HL-60 (cell line): ENCODE measurements at regions not wholly inside any gene's neighbourhood (a gene's known extent, or its start where the extent isn't known, plus 50 kb on each side); places are given as distances from the start of the nearest gene placed in this dataset.

Source experiments
- GABPA ChIP-seq: IDR thresholded peaks from 2 replicates; pipeline ENCODE4 v1.6.1; 2012; ENCODE audit warnings: low read depth
- POLR2AphosphoS5 ChIP-seq: IDR thresholded peaks from 2 replicates; pipeline ENCODE4 v1.6.1; 2012; ENCODE audit warnings: low read depth
- SPI1 ChIP-seq: IDR thresholded peaks from 2 replicates; pipeline ENCODE4 v1.6.1; 2012; ENCODE audit warnings: low read depth, mild to moderate bottlenecking, borderline replicate concordance
- TF ChIP-seq, protein P1 (sequence below): IDR thresholded peaks from one replicate; pipeline ENCODE4 v1.5.1; 2011; ENCODE audit warnings: low read length, control low read depth, inconsistent platforms; ENCODE audit not compliant: insufficient read depth
- TF ChIP-seq, protein P2 (sequence below): IDR thresholded peaks from 2 replicates; pipeline ENCODE4 v1.6.1; 2012; ENCODE audit warnings: low read depth; ENCODE audit not compliant: insufficient replicate concordance

DNA sequence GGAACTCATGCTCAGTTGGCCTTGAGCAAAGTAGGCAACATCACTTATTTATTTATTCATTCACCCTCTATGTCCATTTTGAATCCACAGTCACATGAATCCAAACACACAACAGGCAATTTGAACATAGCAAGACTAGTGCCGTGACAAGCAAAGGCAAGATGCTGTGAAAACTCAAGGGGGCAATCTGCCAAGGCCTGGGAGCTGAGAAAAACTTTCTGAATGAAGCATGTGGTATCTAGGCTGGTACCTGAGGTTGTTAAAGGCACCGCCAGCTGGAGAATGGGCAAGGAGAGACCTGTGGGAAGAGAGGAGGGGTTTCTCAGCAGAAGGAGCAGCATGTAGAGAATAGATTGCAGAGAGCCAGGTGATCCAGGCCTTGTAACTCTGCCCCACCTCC is 98.3 kb upstream of the ATP10B start:
- TF ChIP-seq, protein P1, sequence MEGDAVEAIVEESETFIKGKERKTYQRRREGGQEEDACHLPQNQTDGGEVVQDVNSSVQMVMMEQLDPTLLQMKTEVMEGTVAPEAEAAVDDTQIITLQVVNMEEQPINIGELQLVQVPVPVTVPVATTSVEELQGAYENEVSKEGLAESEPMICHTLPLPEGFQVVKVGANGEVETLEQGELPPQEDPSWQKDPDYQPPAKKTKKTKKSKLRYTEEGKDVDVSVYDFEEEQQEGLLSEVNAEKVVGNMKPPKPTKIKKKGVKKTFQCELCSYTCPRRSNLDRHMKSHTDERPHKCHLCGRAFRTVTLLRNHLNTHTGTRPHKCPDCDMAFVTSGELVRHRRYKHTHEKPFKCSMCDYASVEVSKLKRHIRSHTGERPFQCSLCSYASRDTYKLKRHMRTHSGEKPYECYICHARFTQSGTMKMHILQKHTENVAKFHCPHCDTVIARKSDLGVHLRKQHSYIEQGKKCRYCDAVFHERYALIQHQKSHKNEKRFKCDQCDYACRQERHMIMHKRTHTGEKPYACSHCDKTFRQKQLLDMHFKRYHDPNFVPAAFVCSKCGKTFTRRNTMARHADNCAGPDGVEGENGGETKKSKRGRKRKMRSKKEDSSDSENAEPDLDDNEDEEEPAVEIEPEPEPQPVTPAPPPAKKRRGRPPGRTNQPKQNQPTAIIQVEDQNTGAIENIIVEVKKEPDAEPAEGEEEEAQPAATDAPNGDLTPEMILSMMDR: no peak
- TF ChIP-seq SPI1 (no peak), POLR2AphosphoS5 (no peak), GABPA (no peak)
- TF ChIP-seq, protein P2, sequence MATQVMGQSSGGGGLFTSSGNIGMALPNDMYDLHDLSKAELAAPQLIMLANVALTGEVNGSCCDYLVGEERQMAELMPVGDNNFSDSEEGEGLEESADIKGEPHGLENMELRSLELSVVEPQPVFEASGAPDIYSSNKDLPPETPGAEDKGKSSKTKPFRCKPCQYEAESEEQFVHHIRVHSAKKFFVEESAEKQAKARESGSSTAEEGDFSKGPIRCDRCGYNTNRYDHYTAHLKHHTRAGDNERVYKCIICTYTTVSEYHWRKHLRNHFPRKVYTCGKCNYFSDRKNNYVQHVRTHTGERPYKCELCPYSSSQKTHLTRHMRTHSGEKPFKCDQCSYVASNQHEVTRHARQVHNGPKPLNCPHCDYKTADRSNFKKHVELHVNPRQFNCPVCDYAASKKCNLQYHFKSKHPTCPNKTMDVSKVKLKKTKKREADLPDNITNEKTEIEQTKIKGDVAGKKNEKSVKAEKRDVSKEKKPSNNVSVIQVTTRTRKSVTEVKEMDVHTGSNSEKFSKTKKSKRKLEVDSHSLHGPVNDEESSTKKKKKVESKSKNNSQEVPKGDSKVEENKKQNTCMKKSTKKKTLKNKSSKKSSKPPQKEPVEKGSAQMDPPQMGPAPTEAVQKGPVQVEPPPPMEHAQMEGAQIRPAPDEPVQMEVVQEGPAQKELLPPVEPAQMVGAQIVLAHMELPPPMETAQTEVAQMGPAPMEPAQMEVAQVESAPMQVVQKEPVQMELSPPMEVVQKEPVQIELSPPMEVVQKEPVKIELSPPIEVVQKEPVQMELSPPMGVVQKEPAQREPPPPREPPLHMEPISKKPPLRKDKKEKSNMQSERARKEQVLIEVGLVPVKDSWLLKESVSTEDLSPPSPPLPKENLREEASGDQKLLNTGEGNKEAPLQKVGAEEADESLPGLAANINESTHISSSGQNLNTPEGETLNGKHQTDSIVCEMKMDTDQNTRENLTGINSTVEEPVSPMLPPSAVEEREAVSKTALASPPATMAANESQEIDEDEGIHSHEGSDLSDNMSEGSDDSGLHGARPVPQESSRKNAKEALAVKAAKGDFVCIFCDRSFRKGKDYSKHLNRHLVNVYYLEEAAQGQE: no peak
